ENCODE measurements at regions not wholly inside any gene's neighbourhood (a gene's known extent, or its start where the extent isn't known, plus 50 kb on each side); places are given as distances from the start of the nearest gene placed in this dataset.

DNA sequence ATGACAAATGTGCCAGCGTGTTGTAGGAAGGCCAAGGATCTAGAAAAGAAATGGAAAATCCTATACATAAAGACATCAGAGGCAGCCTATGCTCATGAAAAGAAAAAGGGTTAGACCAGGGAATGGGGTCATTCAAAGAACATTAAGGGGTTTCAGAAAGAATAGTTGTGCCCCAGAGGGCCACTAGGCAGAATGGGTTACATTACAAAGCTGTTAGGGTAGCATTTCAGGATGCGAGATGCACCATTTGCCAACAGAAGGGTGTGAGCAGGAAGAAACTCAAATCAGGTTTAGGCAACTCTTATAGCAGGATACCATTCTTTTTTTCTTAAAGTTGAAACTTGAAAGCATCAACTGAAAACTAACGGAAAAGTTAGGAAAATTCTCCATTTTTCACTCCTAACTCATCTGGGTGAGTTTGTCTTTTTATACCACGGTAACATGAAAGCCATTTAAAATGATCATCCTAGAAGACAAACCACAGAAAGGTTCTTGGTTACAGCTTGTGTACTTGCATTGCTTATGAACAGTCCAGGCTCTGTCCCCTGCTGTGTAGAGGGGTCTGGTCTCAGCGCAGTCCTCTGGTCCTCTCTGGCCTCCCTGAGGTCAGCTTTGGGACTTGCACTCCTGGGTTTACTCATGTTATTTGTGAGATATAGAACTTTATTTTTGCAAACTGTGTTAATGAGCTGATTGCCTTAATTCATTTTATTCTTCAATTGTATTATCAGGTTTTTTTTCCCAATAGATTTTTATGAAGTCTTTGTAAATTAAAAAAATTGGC, 209.1 kb downstream of the DACT1 start:
- DNase-seq (ENCODE audit: low spot score) = no peak

DNA sequence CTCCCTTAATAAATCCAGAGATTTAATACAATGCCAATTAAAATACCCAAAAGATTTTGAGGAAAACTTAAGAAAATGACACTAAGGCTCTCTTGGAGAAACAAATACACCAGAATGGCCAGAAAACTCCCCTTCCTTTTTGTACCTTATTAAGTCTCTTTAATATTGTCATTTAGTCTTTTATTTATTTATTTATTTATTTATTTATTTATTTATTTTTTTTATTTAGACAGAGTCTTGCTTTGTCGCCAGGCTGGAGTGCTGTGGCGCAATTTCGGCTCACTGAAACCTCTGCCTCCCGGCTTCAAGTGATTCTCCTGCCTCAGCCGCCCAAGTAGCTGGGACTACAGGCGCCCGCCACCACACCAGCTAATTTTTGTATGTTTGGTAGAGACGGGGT, 210.6 kb downstream of the DACT1 start:
- no peak for DNase-seq (ENCODE audit: low spot score)

DNA sequence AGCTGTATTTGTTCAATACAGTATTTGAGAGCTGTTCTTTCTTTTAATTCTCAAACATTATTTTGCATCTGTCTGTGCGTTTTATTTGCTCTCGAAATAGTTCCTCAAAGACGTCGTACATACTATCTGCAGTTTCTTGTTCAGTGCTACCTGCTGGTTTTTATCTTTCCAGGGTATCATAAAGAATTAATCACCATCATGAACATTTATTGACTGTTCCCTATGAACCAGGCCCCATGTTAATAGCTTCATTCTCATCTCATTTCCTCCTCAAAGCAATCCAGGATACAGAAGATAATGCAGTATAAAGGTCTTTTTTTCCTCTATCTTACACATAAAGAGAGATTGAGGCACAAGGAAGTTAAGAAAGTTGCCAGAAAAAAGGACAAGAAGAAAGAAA, 211.8 kb downstream of the DACT1 start:
- DNase-seq (ENCODE audit: low spot score) = no peak

DNA sequence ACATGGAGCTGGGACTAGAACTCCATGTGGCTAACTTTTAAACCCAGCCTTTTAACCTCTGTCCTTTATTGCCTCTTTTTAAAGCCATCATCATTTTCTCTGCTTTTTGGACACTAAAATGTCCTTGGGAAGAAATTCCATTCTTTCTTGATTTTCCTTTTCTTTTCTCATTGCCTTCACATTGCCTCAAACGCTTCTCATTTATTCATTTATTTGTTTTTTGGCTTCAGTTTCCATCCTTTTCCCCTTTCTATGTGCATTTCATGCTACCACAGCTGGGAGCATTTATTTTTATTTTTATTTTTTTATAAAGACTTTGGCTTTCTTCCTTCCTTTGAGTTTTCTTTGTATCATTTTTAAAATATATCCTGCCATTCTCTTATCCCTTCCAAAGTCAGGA, 212.2 kb downstream of the DACT1 start:
- DNase-seq (ENCODE audit: low spot score) = no peak

DNA sequence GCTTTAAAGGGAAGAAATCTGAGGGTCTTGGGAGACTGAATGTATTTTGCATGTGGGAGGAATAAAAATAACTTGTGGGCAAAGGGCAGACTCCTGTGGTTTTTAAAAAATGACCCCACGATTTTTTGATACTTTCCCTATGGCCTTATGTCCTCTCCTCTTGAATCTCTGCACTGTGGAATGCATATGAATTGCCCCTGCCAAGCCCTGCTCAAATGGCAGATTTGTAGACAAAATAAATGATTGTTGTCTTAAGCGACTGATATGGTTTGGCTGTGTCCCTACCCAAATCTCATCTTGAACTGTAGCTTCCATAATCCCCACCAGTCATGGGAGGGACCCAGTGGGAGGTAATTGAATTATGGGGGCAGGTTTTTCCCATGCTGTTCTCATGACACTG, 223.8 kb downstream of the DACT1 start:
- no peak for DNase-seq (ENCODE audit: low spot score)

DNA sequence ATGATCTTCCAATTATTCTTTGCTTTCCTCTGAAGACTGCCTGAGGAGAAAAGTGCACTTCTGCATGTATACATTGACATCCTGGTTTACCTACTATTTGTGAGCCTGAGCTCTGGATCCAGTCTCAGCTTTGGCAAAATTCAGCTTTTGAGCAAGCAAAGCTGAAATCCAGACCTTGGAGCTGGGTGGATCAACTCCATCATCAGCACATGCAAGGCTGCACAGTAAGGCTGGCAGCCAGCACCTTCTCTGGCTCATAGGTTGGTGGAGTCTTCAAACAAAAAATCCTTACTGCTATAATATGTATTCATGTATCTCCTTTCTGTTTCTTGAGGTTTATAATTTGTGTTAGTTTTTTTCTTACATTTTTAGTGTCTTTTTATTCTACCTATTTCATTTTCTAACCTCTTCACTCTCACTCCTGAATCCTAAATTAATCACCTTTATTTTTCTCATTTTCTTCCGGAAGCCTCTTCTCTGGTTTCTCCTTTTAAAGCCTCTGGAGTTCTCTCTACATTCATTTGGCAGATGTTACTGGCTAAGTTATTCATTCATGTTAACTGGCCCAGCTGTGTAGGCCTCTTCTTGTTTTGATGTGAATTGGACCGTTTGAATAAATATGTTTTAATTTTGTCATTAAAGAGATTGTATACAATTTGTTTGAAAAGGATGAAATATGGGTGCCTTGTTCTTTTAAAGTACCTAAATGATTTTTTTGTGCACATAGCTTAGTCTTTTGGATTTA, 224.8 kb downstream of the DACT1 start:
- DNase-seq (ENCODE audit: low spot score) = no peak

DNA sequence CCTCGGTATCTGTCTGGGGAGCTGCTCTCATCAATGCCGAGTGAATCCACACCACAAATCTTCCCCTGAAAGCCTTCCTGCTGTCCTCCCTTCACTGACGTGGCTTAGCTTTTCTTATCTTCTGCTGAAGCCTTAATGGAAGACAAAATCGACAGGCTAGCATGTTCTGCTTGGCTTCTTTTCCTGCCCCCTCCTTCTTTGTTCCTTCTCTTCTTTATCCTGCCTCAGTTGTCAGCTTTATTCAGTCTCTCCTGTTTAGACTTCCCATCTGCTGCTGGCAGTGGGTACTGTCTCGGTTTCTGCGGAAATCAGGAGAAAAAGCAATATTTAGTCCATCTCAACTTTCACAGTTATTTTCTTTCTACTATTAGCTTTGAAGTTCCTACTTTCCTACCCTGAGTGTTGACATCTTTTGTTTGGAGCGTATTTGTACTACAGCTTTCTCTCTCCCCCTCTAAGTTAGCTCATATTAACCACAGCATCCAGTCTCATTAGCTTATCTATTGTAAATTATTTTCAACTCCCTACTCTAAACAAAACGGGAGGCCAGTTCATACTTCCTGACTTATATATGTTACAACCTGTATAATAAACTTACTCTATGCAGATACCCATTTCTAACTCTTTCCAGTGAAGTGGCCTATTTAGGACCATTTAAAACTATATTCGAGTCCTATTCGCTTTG, 226.0 kb downstream of the DACT1 start:
- DNase-seq (ENCODE audit: low spot score) = no peak

DNA sequence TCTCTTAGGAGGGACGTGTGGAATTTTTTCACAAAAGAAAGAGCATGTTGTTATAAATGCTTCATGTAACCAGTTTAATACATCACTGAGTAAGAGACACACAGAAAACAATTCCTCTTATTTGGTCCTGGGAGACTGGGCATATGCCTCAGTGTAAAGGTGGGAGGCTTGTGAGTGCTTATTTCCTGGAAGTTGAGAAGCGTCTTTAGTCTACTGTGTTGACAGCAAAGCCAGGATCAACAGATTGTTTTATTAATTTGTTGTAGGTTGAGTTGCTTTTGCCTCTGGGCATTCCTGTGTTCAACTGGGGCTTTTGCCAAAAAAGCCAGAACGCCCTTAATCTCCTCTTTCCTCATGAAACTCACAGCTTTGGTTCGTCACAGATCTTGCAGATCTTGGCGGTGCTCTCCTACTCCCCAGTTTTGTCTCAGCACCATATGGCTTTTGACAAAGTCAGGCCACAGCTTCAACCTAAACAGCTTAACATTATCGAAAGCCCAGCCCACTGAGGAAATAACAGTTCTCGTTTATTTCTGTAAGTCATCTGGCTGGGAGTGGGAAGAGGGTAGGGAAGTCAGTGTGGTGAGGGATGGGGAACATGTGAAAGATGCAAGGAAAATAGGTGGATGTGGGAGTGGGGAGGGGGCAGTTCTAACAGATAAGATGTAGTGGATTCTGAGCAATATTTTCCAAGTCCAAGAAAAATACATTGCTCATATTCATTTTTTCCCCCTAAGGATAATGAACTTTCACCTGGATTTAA, 227.2 kb downstream of the DACT1 start:
- no peak for DNase-seq (ENCODE audit: low spot score)

DNA sequence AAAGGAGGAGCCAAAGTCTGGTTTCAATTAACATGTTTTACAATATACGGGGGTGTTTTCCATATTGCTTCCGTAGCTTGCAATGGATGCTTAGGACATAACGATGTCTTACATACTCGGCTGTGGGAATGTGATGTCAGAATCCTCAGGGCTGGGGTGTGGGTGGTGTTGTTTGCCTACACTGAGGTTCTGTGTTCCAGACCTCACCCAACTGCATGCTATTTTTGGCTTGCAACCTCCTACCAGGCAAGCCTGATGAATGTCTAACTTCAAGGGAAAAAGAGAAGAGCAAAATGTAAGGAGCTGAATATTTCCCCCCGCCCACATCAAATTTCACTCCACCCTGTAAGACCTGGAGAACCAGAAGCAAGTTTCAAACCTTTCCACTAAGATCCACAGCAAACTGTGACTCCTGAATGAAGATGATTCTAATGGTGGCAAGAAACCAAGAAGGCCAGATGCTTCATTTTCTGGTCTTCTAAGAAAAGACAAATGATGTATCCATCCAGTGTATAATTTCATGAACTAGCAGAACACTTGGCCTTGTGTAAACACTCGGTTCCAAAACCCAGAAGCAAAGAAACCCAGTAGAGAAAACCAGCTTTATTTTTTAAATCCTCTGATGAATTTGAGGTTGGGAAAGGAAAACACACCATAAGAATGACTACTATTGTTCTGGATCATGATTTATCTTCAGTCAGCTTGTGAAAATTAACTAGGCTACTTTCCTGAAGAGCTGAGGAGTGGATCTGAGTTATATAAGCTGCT, 227.9 kb downstream of the DACT1 start:
- DNase-seq (ENCODE audit: low spot score) = no peak

DNA sequence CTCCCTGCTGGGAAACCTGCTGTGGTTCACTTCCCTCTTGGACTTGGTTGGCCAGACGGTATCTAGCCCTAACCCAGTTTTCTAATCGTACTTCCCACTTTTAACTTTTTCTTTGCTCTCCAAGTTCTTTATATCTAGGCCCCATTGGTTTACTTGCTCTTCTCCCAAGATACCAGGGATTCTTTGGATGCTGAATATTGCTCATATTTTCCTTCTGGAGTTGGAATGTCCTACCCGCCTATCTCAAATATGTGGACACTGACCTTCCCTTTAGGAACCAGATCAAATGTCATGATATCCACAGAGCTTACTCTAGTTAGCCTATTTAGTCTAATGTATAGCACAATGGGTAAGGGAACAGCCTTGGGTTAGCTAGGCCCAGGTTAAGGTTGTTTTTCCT, 228.6 kb downstream of the DACT1 start:
- no peak for DNase-seq (ENCODE audit: low spot score)

DNA sequence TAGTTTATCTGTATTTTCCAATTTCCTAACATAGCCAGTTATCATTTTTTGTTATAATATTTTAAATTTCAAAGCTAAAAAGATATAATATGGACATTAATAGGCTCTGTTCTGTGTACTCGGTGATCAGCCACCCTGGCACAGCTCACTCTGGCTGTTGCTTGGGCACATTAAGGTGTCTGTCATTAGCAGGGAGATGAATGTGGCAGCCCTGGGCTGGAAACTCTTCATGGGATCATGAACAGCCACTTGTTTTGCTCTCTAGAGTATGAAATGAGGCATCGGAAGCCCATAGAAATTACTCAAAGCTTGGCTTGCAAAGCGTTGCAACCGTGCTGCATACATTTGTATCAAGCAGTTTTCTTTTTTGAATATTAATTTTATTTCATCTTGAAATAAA, 233.2 kb downstream of the DACT1 start:
- DNase-seq (ENCODE audit: low spot score) = no peak

DNA sequence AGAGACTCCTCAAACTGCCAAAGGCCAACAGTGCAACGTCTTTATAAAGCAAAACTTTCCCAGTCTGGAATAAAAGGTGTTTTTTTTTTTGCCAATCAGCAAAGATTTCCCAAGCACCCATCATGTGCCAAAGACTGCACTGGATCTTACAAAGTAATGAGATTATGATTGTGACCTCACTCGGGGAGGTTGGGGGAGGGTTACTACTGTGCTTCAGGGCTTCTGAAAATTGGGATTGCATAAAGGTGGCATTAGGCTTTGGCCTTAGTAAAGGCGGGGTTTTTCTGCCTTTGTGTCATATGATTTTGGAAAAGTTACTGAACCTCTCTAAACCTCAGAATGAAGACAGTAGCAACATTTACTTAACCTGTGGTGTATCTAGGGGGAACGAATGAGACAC, 233.8 kb downstream of the DACT1 start:
- DNase-seq (ENCODE audit: low spot score) = no peak

DNA sequence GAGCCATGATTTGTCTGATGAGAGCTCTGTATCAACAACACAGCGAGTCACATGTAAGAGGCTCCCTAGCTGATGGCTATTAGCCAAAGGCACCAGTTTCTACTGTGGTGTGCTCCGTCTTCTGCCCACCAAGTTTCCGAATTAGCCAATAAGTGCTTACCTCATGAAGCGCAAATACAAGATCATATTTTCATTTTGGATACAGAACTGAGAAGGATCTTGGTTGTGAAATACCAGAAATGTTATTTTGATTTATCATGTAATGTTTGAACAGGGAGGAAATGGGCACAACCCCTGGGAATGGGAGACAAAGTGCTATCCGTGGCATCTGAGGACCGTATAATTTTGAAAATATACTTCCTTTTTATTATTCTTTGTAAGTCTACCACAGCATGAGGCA, 234.3 kb downstream of the DACT1 start:
- no peak for DNase-seq (ENCODE audit: low spot score)

DNA sequence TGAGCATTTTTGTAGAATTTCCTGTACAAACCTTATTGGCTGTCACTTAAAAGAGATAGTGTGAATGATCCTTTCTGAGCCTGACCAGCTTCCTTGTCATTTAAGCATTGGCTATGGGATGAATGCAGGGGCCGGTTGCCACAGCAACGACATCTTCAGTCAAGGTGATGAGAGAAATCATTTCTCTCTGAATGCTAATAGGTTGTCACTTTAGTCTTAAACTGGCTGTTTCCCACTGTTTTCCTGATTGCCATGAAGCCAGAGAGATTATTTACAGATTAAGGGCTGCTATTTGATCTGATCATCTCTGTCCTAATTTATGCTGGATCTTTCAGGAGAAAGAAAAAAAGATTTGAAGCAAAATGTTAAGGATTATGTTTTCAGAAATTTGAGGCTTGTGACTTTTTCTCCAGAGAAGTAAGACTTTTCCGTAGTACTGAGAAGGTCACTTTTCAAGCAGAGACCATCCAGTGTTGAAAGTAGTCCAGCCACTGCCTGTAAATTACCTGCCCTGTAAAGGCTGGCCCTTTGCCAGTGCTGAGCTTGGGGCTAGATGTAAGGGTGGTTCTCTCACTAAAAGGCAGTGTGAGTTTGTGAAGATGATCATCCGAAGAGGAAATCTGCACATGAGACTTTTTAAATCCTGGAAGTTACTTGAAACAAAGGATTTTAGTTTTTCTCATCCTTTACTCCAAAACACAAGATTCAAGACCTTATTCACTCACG, 235.6 kb downstream of the DACT1 start:
- DNase-seq (ENCODE audit: low spot score) = no peak

DNA sequence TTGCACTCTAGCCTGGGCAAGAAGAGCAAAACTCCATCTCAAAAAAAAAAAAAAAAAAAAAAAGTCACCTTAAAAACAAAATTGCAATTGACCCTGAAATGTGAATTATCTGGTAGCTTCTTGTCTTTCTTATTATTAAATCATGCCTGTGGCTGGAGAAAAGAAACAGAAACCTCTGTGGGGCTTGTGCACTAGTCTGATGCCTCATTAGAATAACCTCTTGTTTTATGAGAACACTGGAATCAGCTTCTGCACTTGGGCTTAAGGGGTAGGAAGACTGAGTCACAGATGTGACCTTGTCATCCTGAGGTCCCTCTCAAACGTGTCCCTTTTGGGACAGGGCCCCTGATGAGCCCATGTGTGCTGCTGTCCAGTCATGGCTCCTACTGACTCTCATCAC, 237.9 kb downstream of the DACT1 start:
- DNase-seq (ENCODE audit: low spot score) = no peak

DNA sequence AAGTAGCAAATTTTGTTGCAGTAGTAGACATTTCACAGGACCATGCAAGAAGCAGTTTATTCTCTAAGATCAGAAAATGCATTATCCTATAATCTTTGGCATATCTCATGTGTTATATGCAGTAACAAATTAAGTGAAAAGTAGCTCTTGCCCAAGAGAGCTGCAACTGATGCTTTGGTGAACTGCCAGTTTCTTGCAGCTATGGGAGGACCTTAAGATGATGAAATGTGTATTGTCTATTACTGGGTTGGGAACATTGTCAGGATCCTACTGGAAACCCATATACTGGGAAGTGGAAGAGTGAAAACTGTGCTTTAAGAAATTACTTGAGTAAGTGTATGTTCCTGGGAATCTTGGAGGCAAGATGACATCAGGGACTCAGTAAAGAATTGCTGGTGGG, 238.8 kb downstream of the DACT1 start:
- DNase-seq (ENCODE audit: low spot score) = no peak

DNA sequence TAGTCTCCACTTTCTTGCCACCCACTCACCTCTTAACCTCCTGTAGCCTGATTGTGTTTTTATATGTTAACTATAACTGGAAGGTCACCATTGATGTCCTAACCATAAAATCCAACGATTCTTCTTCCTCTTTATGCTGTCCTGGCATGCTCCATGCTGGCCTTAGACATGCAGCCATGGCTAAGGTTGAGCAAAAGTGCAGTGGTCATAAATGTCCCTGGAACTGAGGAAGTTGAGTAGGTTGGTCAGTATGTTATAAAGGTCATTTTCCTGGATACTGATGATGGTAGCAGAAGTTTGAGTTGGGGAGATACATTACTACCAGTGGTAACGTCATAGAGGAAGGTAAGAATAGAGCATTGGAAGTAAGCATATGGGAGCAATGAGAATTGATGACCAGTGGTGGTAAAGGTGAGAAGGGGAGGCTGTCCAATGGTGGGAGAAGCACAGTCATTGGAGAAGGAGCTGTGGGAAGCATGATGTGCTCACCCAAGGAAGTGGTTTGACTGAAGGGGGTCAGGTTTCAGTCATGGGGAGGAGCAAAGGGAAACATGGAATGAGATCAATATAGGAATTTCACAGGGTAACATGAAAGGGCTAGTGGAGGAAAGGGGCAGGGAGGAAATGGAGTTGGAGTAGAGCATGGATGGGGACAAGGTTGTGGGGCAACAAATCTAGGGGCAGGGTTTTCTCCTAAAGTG, 240.8 kb downstream of the DACT1 start:
- DNase-seq (ENCODE audit: low spot score) = no peak

DNA sequence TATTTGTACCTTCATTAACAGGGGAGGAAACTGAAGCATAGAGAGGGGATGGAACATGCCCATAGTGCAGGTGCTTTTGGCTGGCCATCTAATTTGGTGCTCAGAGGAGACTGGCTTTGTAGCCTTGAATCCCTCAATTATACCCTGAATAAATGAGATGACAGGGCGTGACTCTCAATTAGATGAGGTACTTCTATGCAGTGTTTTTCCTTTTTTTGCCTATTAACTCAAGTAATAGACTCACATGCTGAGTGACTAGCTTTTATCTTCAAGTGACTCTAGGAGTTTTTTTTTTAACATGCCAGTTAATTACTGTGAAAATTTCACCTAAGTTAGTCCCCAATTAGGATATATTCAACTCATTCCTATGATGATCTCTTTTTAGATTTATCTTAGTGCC, 243.7 kb downstream of the DACT1 start:
- no peak for DNase-seq (ENCODE audit: low spot score)

DNA sequence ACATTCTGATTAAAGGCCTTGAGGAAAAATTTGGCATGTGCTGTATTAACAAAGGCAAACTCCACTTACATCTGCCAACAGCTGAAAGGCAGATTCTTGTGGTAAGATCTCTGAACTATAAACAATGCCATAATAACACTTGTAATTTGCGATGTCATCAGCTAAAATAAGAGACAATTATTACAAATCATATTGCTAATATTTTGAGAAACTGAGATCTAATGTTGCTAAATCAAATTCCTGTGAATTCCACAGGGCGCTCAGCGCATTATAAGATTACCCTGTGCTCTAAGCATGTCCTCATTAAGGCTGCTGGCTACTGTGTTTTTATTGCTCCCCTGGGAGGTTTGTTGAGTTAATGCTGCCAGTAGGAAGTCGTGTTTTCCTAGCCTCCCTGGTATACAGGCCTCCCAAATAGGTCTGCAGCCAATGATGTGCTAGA, 244.8 kb downstream of the DACT1 start:
- peak; percentile 42 for DNase-seq (ENCODE audit: low spot score)

DNA sequence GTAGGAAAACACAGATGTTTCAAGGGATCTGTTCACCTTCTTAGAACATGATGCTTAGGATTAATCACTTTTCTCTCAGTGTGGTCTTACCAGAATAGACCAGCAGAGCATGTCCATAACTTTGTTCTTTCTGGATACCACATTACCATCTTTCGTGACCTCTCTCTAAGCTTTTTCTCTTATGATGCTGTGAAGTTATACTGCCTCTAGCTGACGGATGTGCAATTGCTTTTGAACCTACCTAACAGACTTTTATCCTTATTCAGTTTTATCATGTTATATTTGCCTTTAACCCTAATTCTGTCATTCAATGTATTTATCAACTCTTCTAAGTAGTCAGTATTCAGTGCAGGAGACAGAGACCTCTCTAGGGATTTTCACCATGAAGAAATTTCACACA, 246.7 kb downstream of the DACT1 start:
- no peak for DNase-seq (ENCODE audit: low spot score)
